ENCODE measurements at regions not wholly inside any gene's neighbourhood (a gene's known extent, or its start where the extent isn't known, plus 50 kb on each side); places are given as distances from the start of the nearest gene placed in this dataset.

DNA sequence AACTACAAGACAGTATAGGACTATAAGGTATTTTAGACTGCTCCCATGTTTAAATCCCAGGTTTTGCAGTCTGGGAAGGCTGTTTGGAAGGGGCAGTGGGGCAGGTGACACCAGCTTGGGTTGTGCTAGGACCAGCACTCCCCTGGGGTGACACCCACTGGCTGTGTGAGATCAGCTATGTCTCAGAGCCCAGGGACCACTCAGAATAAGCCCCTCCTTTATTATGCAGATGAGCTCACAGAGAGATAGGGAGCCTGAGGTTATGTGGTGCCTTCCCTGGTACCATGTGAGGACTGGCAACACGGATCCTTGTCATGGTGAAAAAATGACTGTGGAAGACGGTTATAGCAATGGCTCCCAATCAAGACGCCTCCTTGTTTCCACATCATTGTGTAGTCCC, 71.0 kb downstream of the NENF start:
- no peak overlapping the region for H3K27ac ChIP-seq
- TF ChIP-seq CTCF (conservative IDR thresholded peaks at IDR 0.05; ENCODE audit: low read depth) = no peak
- DNase-seq (ENCODE audit: low spot score) = no peak
- POLR2A ChIA-PET (ENCODE audit: low non-redundant PET) = no interaction called here
- CTCF ChIA-PET = no interaction called here

DNA sequence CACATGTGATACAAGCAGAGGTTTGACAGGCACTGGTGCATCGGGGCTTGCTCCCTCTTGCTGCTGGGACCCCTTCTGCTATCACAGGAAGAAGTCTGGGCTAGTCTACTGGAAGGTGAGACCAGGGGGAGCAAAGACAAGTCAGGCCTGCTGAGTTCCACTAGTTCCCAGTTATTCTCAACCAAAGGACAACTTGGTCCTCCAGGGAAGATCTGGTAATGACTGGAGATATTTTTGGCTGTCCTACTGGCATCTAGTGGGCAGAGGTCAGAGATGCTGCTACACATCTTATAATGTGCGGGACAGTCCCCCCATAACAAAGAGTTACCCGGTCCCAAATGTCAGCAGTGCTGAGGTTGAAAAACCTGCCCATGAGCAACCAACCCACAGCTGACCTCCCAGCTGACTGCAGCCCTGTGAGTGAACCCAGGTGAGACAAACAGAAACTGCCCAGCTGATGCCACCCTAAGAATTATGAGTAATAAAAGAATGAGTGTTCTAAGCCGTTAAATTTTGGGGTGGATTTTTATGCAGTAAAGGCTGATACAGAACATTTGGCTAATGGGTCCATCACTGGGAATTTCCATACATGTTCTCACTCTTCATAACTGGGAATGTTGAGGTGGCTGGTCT, 71.6 kb downstream of the NENF start:
- ChIA-PET POLR2A (ENCODE audit: low non-redundant PET) (no interaction called here), CTCF (no interaction called here)
- DNase-seq (ENCODE audit: low spot score) = no peak
- no peak overlapping the region for H3K27ac ChIP-seq
- no peak for TF ChIP-seq CTCF (conservative IDR thresholded peaks at IDR 0.05; ENCODE audit: low read depth)

DNA sequence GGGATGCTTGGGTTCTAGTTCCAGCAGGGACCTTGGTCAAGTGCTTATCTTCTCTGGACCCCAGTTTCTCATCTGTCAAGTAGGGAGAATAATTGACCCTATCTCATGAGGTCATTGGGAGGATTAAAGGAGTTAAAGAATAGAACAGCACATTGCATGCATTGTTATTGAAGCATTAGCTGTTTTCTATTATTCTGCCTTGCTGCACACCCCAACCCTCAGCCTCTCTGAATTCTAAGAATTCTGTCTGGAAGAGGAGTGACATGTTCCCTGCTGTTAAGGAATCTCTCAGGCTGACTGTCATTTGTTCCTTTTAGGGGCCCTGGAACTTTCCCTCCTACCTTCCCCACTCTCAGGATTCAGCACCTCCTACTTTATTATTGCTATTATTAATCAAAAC, 73.9 kb downstream of the NENF start:
- no peak for TF ChIP-seq CTCF (conservative IDR thresholded peaks at IDR 0.05; ENCODE audit: low read depth)
- ChIA-PET CTCF (interaction anchor here (0.6 to 1.2 kb wide), 2 partner anchors 49 to 1858 kb away, joined by 3 to 4 read pairs; no protein-coding TSS in a partner anchor), POLR2A (ENCODE audit: low non-redundant PET) (interaction anchor here (0.6 kb wide), 1 partner anchor 40 kb away, joined by 3 read pairs; no protein-coding TSS in a partner anchor)
- H3K27ac ChIP-seq = no peak overlapping the region
- DNase-seq (ENCODE audit: low spot score) = no peak

DNA sequence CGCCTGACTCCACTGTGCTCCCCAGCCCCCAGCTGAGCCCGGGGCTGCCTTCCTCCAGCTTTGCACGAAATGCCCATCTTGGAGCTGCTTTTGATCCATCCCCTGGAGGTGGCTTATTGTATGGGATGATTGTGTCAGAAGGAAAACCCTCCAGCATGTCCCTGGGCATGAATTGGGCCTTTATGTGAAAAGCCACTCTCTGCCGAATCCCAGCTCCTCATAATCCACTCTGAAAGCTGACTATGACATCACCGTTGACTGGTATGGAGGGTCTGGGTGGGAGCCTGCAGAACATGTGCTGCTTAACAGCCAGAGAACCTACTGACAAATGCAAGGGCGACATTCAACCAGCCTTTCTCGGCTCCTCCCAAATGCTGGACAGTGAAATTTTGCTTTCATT, 74.6 kb downstream of the NENF start:
- H3K27ac ChIP-seq = no peak overlapping the region
- DNase-seq (ENCODE audit: low spot score) = no peak
- TF ChIP-seq CTCF (conservative IDR thresholded peaks at IDR 0.05; ENCODE audit: low read depth) = no peak
- ChIA-PET POLR2A (ENCODE audit: low non-redundant PET) (no interaction called here), CTCF (interaction anchor here (1.2 kb wide), 1 partner anchor 50 kb away, joined by 3 read pairs; no protein-coding TSS in a partner anchor)

DNA sequence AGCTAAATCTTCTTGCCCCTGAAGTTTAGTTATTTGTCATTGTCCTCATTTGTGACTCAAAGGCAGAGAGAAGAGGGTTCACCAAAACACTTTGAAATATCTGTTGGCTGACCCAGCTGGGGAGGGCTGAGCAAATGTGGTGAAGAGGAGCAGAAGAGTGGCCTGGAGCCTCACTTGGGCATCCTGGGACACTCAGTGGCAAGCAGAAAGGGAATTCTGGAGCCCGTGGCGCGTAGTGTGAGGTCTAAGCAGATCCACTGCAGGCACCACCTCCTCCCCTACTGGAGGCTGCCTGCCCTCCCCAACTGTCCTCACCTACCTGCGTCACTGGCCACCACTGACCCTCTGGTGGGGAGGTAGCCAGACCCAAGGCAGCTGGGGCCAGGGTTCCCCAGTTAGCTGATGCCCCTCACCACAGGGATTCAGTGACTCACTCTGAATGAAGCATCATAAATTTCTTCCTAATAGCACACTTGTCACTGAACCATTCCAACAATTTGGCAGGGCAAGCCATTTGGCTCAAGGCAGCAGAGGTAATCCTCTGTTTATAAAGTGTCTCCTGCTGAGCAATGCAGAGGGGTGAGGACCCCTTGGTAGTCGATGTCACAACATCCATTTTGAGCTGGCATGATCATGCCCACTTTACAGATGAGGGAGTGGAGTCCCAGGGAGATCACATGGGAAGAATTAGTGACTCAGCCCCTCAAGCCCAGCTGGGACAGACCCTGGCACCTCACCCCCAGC, 80.3 kb downstream of the NENF start:
- CTCF ChIA-PET = interaction anchor here (0.7 kb wide), 1 partner anchor 500 kb away, joined by 3 read pairs; no protein-coding TSS in a partner anchor
- no peak for DNase-seq (ENCODE audit: low spot score)
- no peak overlapping the region for H3K27ac ChIP-seq
- POLR2A ChIA-PET (ENCODE audit: low non-redundant PET) = no interaction called here
- TF ChIP-seq CTCF (conservative IDR thresholded peaks at IDR 0.05; ENCODE audit: low read depth) = no peak

GRCh38 chr1:212513586-212513985, 80.9 kb downstream of the NENF start:
- CTCF ChIA-PET = interaction anchor here (0.9 kb wide), 1 partner anchor 24 kb away, joined by 3 read pairs; no protein-coding TSS in a partner anchor
- POLR2A ChIA-PET (ENCODE audit: low non-redundant PET) = no interaction called here
- no peak overlapping the region for H3K27ac ChIP-seq
- no peak for TF ChIP-seq CTCF (conservative IDR thresholded peaks at IDR 0.05; ENCODE audit: low read depth)
- no peak for DNase-seq (ENCODE audit: low spot score)

Data from RWPE1 (cell line).